Stimulated activated CD4-positive, alpha-beta T cell treated with anti-CD3 and anti-CD28 coated beads, Interleukin-4, amount 100 ng/mL, for 4 hours (primary cell): ENCODE measurements at regions not wholly inside any gene's neighbourhood (a gene's known extent, or its start where the extent isn't known, plus 50 kb on each side); places are given as distances from the start of the nearest gene placed in this dataset.

Experiments
- DNase-seq, 2 experiments: peaks; one replicate each; pipeline ENCODE4 v3.0.0-alpha.2; 2020

DNA sequence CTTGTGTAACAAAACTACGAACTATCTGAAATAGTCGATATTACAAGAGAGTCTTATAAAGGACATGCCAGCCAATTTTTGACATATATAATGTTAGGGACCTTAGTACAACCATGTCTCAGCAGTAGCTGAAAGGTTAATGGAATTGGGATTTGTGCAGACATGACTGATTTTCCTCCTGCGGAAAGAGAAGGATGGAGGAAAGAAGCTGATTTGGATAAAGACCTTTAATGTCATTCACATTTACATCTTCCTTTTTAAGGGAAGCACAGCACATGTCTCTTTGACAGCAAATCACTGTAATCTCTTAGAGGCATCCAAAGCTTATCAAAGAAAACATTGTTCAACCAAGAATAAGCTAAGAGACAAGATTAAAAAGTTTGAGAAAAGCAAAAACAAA lies 1976.2 kb upstream of the IGFBP7 start:
- DNase-seq: no peak

DNA sequence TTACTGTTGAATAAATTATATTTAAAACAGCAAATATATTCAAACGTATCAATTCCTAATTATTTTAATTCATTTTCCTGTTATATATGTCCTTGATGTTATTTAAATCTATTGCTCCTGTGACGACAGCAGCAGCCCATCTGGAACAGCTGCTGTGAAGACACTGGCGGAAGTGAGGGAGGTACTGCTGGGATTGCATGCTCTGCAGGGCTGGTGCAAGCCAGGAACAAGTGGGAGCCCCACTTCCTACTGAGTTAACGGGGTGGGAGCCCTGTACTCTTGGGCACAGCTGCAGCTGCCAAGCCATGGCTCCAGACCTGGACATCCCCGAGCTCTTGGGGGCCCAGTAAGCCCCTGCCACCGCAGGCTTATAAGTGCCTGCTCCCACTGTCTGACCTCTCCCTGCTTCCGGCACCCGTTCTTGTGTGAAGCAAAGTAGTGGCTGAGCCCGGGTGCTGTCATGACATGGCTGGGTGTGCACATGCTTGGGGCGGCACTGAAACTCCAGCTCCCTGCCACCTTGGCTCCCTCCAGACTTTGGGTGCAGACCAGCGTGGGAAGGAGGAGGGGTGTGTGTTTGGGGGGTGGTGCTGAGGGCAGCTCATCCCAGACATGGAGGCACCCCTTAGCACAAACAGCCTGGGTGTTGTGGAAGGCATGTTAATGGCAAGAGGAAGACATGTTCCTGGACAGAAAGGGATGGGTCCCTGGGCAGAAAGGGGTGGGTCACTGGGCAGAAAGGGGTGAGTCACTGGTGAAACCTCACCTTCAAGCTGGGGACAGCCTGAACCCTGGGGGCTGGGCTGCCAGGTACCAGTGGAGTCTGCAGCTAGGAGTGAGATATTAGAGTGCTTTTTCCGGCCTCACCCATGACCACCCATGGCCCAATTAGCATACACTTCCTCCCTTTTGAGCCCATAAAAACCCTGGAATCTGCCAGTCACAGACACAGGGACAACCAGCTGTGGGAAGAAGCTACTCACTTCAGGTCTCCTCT lies 1981.3 kb upstream of the IGFBP7 start:
- DNase-seq: no peak

DNA sequence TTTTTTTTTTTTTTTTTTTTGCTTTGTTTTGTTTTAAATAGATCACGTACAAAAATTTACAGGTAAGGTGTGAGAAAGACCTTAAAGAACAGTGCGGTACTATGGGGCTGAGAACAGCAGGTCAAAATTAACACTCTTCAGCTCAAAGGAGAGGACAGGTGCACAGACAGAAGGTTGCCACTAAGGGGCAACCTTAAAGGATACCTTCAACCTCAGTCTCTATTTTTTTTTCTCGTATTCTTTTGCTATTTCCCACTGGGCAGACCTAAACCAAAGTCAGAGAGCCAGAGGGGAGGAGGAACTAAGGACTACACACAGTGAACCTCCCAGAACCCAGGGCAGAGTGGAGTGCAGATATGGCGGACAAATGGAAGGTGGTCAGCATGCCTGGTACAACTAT lies 1984.3 kb upstream of the IGFBP7 start:
- no peak for DNase-seq

DNA sequence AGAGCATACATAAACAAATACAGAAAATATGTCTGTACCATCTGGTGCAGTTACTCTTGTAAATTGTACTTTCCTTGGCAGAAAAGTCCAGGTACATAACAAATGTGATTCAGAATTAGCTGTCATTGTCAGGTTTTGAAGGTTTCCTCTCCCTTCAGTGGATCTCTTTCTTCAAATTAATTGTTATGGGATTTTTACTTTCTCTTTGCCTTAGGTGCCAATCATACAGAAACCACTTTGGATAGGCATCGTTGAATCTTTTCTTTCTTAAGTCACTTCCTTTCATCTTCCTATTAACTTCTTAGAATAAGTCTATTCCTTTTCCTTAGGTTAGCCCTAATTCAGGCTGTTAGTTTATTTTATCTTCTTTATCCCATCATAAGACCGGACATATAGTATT lies 1992.1 kb upstream of the IGFBP7 start:
- DNase-seq: no peak

DNA sequence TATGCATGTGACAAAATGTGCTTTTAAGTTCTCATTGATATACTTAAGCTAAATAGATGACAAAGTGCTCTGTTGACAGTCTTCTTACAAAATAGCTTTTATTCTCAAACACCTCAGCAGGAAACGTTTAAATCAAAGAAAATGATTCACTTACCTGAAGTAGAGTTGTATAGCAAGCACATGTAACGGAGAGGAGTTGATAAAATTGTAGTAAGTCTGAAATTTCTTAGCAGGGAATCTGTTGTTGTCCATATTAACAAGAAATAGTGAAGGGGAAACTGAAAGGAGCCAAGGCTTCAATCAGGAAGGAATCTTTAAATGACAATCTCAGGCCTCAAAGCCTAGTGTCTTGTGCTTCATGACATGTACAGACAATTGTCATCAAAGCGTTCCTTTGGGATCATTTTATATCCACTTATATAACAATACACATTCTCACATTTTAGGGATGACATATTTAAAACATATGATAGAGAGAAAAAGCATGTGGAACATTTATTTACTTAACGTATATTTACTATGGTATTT lies 2010.2 kb upstream of the IGFBP7 start:
- no peak for DNase-seq

DNA sequence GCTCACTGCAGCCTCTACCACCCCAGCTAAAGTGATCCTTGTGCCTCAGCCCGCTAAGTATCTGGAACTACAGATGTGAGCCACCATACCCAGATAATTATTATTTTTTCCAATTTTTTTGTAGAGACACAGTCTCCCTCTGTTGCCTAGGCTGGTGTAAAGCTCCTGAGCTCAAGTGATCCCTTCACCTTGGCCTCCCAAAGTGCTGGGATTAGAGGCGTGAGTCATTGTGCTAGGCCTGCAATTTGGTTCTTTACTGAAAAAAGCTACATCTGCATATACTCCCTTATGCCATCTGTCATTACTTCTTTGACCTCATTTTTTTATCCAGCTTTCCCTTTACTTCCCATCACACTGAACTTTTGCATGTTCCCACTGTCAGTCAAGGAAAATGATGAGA lies 2012.4 kb upstream of the IGFBP7 start:
- DNase-seq: no peak

DNA sequence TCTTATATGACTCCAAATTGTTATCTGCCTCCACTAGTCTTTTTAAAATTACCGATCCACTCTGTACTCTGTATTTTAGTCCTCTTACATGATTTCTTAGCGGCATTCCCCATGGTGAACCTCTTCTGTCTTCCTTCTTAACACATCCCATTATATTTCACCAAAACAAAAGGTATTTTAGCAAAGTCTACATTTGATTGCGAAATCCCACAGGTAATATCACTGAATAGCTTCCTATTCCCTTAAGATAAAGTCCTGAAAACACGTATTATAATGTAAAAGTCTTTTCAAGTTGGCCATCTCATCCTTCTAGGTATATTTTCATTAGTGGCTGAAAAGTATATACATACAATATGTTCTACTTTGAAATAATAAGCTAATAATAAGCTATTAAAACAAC lies 2016.0 kb upstream of the IGFBP7 start:
- DNase-seq: no peak

DNA sequence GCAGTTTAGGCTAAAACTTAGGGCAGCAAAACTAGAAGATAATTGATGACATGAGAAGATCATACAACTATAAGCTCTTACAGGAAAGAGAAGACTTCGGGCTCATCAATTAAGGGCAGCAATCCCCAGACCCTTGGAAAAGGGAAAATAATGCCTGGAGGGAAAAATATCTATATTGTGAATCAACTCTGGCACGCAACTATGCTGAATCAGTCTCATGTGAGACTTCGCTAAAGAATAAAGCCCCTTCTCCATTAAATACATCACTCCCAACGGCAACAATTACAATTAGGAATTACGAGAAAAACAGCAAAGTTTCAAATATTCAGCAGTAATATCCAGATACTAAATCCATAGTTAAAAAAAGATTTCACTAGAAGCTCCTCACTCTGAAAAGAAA lies 2016.8 kb upstream of the IGFBP7 start:
- no peak for DNase-seq

DNA sequence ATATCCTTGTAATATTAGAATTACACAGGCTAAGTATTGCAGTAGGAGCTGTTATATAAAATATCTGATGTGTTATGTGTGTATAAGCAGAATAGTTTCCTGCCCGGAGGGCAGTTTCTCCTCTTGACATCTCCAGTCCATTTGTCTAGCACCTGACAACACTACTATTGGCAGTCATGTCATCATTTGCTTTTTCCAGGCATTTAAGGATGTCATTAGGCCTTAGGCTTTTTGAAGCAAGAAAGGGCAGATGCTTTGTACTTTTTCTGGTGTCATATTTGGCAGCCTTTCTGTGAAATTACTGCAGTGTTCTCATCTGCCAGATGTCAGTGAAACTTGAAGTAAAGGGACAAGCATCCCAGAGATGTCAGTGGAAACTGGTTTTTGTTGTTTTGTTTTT lies 2017.6 kb upstream of the IGFBP7 start:
- no peak for DNase-seq

DNA sequence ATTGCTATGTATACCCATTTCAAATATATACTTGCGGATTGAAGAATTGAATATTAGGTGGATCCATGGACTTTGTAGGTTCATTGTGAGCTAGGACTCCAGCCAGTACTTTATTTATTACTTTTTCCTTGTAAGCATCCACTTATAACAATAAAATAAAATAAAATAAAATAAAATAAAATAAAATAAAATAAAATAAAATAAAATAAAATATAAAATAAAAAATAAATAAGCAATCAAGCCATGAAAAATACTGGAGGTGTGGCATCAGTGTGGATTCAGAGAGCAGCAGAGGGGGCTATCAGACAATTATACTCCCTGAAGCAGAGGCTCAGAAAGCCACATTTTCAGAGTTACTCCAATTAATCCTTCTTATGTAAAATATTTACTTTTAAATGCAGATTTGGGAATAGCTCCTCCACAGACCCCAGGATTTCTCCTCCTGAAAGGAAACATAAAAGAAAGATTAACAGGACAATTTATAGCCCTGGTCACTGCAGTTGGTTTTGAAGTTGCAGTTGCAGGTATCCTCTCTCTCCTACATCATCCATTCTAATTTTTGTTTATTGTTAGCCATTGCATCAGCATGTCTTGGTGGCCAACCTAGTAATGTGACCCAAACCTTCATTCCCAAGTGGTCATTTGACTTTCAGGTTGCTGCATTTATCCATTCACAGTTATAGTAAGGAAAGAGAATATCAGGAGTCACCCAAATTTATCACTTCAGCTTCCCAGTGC lies 2025.2 kb upstream of the IGFBP7 start:
- no peak for DNase-seq

DNA sequence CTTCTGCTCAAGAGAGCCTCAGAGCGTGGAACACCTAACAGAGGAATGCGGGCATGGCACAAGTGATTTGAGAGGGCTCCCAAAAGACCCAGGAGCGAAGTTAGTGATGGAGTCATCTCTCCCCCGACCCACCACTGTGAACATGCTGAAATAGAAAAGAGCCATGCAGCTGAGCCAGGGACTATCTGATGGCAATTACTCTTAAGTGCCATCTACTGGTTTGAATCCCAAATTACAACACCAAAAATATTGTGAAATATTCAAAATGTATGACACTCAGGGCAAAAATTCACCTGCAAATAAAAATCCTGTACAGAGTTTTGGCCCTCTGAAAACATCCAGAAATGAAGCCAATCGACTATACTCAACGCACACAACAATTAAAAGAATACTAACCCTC lies 2038.9 kb upstream of the ADGRL3 start:
- DNase-seq: no peak

DNA sequence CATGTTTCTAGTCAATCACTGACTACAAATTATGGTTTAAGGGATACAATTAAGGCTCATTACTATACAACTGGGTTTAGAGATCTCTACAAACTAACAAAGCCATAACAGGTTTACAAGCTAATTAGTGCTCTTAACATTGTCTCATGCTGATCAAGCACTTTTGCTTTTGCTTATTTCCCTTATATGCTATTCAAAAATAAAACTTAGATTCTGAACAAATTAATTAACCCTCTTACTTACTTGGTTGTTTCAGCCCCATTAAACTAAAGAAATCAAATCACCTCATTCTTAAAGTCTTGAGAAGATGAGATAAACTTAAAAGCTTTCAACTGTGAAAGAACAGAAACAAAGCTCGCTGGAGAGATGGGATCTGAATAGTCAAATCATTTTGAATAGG lies 2024.5 kb upstream of the ADGRL3 start:
- DNase-seq: no peak

DNA sequence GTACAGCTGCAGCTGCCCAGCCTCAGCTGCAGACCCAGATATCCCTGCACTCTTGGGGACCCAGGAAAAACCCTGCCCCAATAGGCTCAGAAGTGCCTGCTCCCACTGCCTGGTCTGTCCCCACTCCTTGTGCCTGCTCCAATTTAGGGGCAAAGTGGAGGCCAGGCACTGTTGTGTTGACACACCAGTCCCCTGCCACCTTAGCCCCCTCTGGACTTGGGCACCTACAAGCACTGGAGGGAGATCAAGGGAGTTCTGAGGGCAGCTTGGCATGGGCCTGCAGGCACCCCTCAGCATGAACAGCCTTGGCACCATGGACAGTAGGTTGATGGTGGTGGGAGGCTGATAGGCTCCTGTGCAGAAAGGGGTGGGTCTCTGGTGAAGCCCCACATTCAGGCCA lies 2020.8 kb upstream of the ADGRL3 start:
- DNase-seq: no peak

DNA sequence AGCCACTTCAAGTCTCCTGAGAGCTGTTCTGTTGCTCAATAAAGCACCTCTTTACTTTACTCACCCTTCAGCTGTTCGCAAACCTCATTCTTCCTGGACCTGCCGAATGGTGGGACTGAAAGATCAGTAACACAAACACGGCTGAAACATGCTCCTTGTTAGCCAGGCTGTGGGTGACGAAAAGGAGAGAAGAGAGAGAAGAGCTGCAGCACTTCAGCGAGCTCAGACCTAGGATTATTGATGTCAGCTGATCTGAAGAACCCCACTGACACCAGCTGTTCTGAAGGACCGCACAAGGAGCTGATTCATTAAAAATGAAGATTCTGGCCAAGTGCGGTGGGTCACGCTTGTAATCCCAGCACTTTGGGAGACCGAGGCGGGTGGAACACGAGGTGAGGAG lies 2020.0 kb upstream of the ADGRL3 start:
- DNase-seq: no peak

DNA sequence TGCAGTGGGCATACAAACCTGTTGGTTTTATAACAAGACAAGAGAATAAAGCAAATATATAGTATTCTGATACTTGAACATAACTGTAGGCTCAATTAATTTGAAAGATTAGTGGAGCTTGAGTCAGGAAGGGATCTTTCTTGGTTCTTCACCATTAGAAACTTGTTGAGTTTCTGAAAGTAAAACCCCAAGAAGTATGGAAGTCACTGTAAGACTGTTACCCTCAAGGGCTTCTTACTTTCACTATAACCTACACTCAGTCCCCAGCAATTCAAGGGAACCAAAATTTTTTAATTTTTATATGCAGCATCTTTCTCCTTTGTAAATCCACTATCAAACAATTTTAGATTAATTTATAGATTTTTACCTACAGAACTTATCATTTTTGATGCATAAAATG lies 2019.2 kb upstream of the ADGRL3 start:
- no peak for DNase-seq

DNA sequence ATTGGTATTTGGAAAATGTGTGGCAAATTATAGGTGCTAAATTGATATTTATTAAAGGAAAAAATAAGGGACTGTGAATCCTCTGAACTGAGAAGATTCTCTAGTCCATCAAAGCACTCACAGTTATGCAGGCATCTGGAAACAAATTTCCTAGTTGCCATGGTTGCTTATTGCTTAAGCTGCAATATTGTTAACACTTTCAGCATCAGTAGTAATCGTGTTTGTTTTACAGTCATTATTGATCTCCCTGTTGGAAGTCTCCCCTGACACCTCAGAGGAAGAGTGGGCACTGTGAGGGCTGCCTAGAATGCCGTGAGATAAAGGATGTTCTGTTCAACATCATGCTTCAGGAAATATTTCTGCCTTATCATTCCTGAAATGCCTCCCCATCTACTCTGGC lies 2004.3 kb upstream of the ADGRL3 start:
- no peak for DNase-seq

DNA sequence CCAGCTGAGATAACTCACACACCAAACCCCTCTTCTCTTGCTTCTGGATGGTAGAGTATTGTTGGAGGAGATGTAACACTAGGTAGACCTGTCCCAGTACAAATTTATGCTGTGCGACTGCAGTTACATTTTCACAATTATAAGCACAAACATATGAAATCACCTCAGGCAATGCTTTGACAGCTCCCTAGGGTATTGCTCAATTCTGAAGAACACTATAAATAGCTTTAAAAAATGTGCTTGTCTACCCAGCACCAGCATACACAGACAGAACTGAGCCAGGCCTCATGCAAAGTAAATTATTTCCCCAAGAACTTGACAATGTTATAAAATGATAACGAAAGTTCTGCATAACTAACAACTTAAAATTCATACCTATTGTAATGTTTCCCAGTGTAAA lies 1999.1 kb upstream of the ADGRL3 start:
- DNase-seq: no peak

DNA sequence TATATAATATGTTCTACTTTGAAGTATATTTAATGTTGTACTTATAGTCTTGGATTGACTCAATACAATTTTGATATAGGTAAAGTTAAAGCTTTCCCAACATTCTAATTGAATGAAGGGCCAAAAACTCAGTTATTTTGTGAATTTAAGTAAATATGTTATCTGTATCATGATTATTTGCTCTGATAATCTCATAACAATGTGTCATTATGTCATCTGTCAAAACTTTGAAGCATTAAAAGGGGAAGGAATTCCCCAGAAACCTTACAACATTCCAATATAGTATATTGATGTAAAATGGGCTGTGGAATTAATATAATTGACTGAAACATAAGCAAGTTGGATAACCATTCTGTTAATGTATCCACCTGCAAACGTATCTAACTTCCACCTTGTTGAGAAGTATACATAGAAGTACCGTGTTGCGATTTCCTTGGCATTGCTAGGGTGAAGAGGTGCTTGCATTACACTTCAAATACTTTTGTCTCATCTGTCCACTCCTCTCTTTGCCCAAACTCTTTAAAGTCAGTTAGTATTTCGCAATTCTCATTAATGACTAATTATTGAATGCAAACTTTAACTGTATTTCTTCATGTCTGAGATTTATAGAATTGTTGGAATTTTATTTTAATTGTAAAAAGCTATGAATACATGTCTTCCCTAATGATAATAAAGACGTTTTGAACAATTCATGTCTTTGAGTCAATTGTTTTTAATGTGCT lies 1982.1 kb upstream of the ADGRL3 start:
- no peak for DNase-seq

DNA sequence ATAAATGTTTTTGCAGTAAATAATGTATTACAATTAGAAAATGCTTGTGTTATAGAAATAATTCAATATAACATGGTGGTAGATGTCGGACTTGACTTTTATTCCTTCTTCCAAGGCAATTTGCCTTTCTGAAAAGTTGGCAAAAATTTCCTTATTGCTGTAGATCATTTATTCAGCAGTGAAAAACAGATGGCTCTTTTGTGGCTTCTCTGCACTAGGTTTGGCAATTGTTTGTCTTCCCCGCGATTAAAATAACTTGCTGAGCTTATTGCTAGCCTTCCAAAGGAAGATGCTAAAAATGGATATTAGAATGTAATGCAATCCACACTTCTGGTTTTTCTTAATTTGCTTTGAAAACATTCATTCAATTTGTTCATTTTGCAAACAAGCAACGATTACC lies 1977.9 kb upstream of the ADGRL3 start:
- DNase-seq: no peak

DNA sequence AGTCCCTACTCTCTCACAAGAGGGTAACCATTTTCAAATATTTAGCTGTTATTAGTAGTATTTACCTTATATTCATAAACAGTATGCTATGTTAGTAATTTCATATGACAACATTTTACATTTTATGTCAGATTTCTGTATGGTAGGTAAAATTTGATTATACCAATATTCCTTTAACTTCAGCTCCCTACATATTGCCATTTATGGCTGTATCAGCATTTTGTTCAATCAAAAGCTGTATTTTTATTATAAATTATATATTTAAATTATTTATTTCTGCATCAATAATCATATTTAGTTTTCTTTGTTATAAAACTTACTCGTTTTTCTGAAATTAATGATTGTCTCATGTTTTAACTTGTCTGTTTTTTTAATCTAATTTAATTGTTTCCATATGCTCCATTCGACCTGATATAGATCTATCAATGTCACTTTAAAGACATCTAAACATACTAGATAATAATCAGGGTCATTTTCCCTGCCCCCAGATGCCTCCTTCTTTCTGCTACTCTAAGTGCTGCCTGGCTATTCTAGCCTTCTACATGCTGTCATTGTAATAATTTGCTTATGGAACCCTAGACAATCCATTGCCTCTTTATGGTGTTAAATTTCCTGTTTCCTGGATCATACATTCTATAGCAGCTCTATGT lies 1976.7 kb upstream of the ADGRL3 start:
- no peak for DNase-seq

DNA sequence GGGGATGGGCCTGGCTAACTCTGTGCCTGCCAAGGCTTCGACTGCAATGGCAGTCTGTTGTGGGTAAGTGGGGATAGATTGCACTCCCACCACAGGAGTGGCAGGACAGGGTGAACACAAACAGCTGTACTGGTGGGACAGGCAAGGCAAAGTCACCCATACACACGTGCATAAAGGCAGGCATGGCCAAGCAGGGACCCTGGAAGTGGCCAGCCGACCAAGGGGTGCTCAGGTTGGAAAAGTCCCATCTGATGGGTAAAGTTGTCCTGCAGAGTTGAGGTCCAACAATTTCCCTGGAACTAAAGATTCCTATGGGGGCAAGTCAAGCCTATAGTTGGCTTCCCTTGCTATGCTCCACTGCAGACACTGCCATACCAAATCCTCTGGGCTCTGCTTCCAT lies 1961.9 kb upstream of the ADGRL3 start:
- no peak for DNase-seq

DNA sequence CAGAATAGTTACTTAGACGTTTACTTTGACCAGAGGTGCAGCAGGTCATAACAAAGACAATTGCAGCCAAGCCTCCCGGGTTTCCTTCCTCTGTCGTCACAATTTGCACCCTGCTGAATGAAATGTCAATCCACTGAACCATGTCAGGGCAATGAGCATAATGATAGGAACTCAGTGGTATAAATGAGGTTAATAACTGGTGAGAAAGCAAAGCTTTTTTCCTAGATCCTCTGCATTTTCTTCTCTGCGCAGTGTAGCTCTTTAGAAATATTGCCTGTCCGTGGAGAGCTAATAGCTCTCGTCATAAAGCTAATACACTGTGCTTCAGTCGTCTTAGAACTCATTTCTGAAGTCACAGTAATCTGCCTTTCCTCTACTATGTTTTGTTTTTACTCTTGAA lies 1960.1 kb upstream of the ADGRL3 start:
- no peak for DNase-seq

DNA sequence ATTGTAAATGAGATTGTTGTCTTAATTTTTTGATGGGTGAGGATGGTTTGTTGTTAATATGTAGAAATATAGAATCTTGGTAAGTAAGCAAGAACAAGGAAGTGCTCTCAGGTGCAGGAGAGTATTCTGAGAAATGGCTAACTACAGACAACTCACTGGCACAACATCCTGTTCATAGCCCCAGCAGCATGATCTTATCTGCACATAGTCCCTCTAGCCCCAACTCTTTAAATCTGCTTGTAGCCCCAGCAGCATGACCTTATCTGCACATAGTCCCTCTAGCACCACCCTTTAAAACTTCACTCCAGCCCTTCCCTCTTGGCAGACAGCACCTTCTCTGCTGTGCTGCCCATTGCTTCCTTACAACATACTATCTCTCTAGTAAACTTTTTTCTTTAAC lies 1957.1 kb upstream of the ADGRL3 start:
- DNase-seq: no peak
